ENCODE measurements at regions not wholly inside any gene's neighbourhood (a gene's known extent, or its start where the extent isn't known, plus 50 kb on each side); places are given as distances from the start of the nearest gene placed in this dataset.

- TF ChIP-seq PKNOX1 (IDR thresholded peaks at IDR 0.05): no peak
- TF ChIP-seq TAF1 (IDR thresholded peaks at IDR 0.05; ENCODE audit: borderline replicate concordance, low read depth, low read length): no peak
- no peak for TF ChIP-seq SIN3A (IDR thresholded peaks at IDR 0.05; ENCODE audit: low read depth, low read length)
- TF ChIP-seq ZNF592 (IDR thresholded peaks at IDR 0.05): no peak
- TF ChIP-seq CREM (IDR thresholded peaks at IDR 0.05; ENCODE audit: low read depth): no peak
- TF ChIP-seq LARP7 (IDR thresholded peaks at IDR 0.05): no peak
- TF ChIP-seq SP1 (IDR thresholded peaks at IDR 0.05; ENCODE audit: low read depth, low read length): no peak
These were observed 435.5 kb downstream of the HINT1 start (continued) for GRCh38 chr5:130729541-130729940.

- intact Hi-C loops (cut with micrococcal nuclease; ENCODE audit: unreplicated experiment): no loop called here
- BruUV-seq (replicated peaks): no TSS peak
- TF ChIP-seq IKZF2 (IDR thresholded peaks at IDR 0.05) (no peak), ZBTB40 (IDR thresholded peaks at IDR 0.05; ENCODE audit: borderline replicate concordance) (no peak), ZSCAN29 (IDR thresholded peaks at IDR 0.05) (no peak), ATF7 (IDR thresholded peaks at IDR 0.05; ENCODE audit: low read depth) (no peak), EP300 (IDR thresholded peaks at IDR 0.05; ENCODE audit: borderline replicate concordance in 1 of 2, control insufficient read depth in 1 of 2, low read depth in 2 of 2, low read length in 2 of 2) (no peak), ZNF207 (IDR thresholded peaks at IDR 0.05; ENCODE audit: borderline replicate concordance) (no peak)
- TF ChIP-seq, protein P1, sequence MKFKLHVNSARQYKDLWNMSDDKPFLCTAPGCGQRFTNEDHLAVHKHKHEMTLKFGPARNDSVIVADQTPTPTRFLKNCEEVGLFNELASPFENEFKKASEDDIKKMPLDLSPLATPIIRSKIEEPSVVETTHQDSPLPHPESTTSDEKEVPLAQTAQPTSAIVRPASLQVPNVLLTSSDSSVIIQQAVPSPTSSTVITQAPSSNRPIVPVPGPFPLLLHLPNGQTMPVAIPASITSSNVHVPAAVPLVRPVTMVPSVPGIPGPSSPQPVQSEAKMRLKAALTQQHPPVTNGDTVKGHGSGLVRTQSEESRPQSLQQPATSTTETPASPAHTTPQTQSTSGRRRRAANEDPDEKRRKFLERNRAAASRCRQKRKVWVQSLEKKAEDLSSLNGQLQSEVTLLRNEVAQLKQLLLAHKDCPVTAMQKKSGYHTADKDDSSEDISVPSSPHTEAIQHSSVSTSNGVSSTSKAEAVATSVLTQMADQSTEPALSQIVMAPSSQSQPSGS (IDR thresholded peaks at IDR 0.05; ENCODE audit: low read length): no peak
These were observed 437.2 kb downstream of the HINT1 start for GRCh38 chr5:130727830-130728229.

More at GRCh38 chr5:130727830-130728229, 437.2 kb downstream of the HINT1 start:
- WGBS (ENCODE audit: insufficient coverage, insufficient replicate concordance, low lambda C conversion rate, missing lambda C conversion rate): 4% methylated on average over 1 of the region's 1 CpG
- CTCF ChIA-PET: no interaction called here
- Histone ChIP-seq H3K27ac (ENCODE audit: control insufficient read depth, insufficient read depth) (no peak overlapping the region), H3K9ac (ENCODE audit: control insufficient read depth, insufficient read depth, low read length) (no peak overlapping the region), H2AFZ (ENCODE audit: control insufficient read depth, low read depth, low read length) (no peak overlapping the region), H3K79me2 (ENCODE audit: control insufficient read depth, insufficient read depth, low read length) (no peaks in the 10 kb centered on the region), H3K4me2 (ENCODE audit: control insufficient read depth, insufficient read depth) (no peak overlapping the region), H3K4me3 (no peak overlapping the region), H3K36me3 (ENCODE audit: control insufficient read depth in 2 of 2, insufficient read depth in 2 of 2, low read length in 1 of 2) (no peaks in the 10 kb centered on the region), H3K4me1 (ENCODE audit: control insufficient read depth, insufficient read depth, low read length) (no peaks in the 10 kb centered on the region), H3K9me3 (replicated peaks; ENCODE audit: control insufficient read depth, insufficient read depth, low read length) (no peaks in the 10 kb centered on the region), H3K27me3 (replicated peaks in 1 of 2; ENCODE audit: control insufficient read depth in 2 of 2, insufficient read depth in 2 of 2, low read length in 1 of 2) (no peaks in the 10 kb centered on the region), H4K20me1 (ENCODE audit: control insufficient read depth, insufficient read depth) (no peaks in the 10 kb centered on the region)
- SMC1A ChIA-PET (ENCODE audit: uncharacterized antibody, unreplicated experiment): interaction anchor here (1.1 kb wide), 2 partner anchors 144 to 556 kb away, joined by 3 read pairs; no protein-coding TSS in a partner anchor
- ATAC-seq (no peak), FAIRE-seq (no peak), DNase-seq (ENCODE audit: low read depth, low spot score) (no peak)
- in situ Hi-C loops (cut with MboI): no loop called here
- POLR2A ChIA-PET: no interaction called here
- RAD21 ChIA-PET (ENCODE audit: unreplicated experiment): interaction anchor here (0.6 kb wide), 1 partner anchor 550 kb away, joined by 3 read pairs; no protein-coding TSS in a partner anchor
